OCI-LY1 (cell line): ENCODE measurements at regions not wholly inside any gene's neighbourhood (a gene's known extent, or its start where the extent isn't known, plus 50 kb on each side); places are given as distances from the start of the nearest gene placed in this dataset.

Experiments used
- H2AFZ ChIP-seq: fragments of 200-600 bp; sonication (generic), shearing (Covaris generic); 2 replicates; pipeline ENCODE4 v1.6.0; 2014; ENCODE audit warnings: antibody characterized with exemption, mild to moderate bottlenecking, low read length
- H3F3A ChIP-seq: fragments of 200-600 bp; sonication (generic), shearing (Covaris generic); 2 replicates; pipeline ENCODE4 v1.6.0; 2014; ENCODE audit warnings: mild to moderate bottlenecking, antibody characterized with exemption, low read length, moderate library complexity; ENCODE audit not compliant: insufficient read depth
- H3K27ac ChIP-seq: fragments of 200-600 bp; sonication (generic); 2 replicates; pipeline ENCODE4 v1.5.1; 2014; ENCODE audit warnings: low read length, mixed run types, mild to moderate bottlenecking, low read depth; ENCODE audit not compliant: poor library complexity, severe bottlenecking
- H3K27me3 ChIP-seq: fragments of 200-600 bp; sonication (generic); 2 replicates; pipeline ENCODE4 v1.6.0; 2014; ENCODE audit warnings: antibody characterized with exemption, mild to moderate bottlenecking, low read length, moderate library complexity; ENCODE audit not compliant: insufficient read depth
- H3K36me3 ChIP-seq: fragments of 200-600 bp; sonication (generic); 2 replicates; pipeline ENCODE4 v1.6.1; 2014; ENCODE audit warnings: mild to moderate bottlenecking, antibody characterized with exemption, low read length, moderate library complexity, mixed read lengths; ENCODE audit not compliant: insufficient read depth
- H3K4me1 ChIP-seq: fragments of 200-600 bp; sonication (generic); 2 replicates; pipeline ENCODE4 v1.5.1; 2014; ENCODE audit warnings: mild to moderate bottlenecking, low read length, moderate library complexity; ENCODE audit not compliant: insufficient read depth, severe bottlenecking
- H3K4me2 ChIP-seq: fragments of 200-600 bp; sonication (generic), shearing (Covaris generic); 2 replicates; pipeline ENCODE4 v1.6.1; 2014; ENCODE audit warnings: low read length
- H3K4me3 ChIP-seq: fragments of 200-600 bp; sonication (generic); 2 replicates; pipeline ENCODE4 v1.5.1; 2014; ENCODE audit warnings: low read length, low read depth, mild to moderate bottlenecking, mixed read lengths; ENCODE audit not compliant: poor library complexity, severe bottlenecking
- H3K79me2 ChIP-seq: fragments of 200-600 bp; shearing (Covaris generic); 2 replicates; pipeline ENCODE4 v1.6.1; 2016; ENCODE audit warnings: mixed run types, low read length, mixed read lengths; ENCODE audit not compliant: insufficient read depth
- H3K9ac ChIP-seq: fragments of 200-600 bp; sonication (generic), shearing (Covaris generic); 2 replicates; pipeline ENCODE4 v1.6.1; 2014; ENCODE audit warnings: mild to moderate bottlenecking, low read length, mixed read lengths
- H3K9me2 ChIP-seq: fragments of 200-600 bp; sonication (generic), shearing (Covaris generic); 2 replicates; pipeline ENCODE4 v1.6.1; 2014; ENCODE audit warnings: low read depth, mild to moderate bottlenecking, low read length, mixed read lengths
- H3K9me3 ChIP-seq: fragments of 200-600 bp; shearing (Covaris generic); 2 replicates; pipeline ENCODE4 v1.6.1; 2014; ENCODE audit warnings: low read length, mixed read lengths
- H4K20me1 ChIP-seq: fragments of 200-600 bp; sonication (generic), shearing (Covaris generic); 2 replicates; pipeline ENCODE4 v1.6.0; 2016; ENCODE audit warnings: mild to moderate bottlenecking, low read length; ENCODE audit not compliant: insufficient read depth
- CTCF ChIP-seq: fragments of 200-600 bp; sonication (generic), shearing (Covaris generic); IDR thresholded peaks from 2 replicates; pipeline ENCODE4 v1.5.1; 2017; ENCODE audit warnings: mild to moderate bottlenecking, antibody characterized with exemption, low read length, moderate library complexity, mixed read lengths
- EZH2 ChIP-seq: fragments of 200-600 bp; sonication (generic), shearing (Covaris generic); IDR thresholded peaks from 2 replicates; pipeline ENCODE4 v1.8.0; 2017; ENCODE audit warnings: borderline replicate concordance, mixed run types, mild to moderate bottlenecking, antibody characterized with exemption, low read length, moderate library complexity, mixed read lengths

- Histone ChIP-seq H3K27me3 (no peaks in the 10 kb centered on the region), H3K9me3 (no peaks in the 10 kb centered on the region), H2AFZ (no peak overlapping the region), H4K20me1 (no peaks in the 10 kb centered on the region), H3K79me2 (no peaks in the 10 kb centered on the region), H3K4me3 (no peak overlapping the region), H3K4me1 (no peaks in the 10 kb centered on the region), H3K4me2 (no peak overlapping the region), H3K27ac (no peak overlapping the region), H3K9me2 (no peaks in the 10 kb centered on the region), H3K36me3 (no peaks in the 10 kb centered on the region), H3K9ac (no peak overlapping the region), H3F3A (no peaks in the 10 kb centered on the region; the same call in 1 of the 2 replicates)
- TF ChIP-seq EZH2 (no peak), CTCF (no peak)
These were observed 78.3 kb upstream of the THSD7A start for GRCh38 chr7:11910253-11910652.

- no peaks in the 10 kb centered on the region; the same call in 1 of the 2 replicates for H3F3A ChIP-seq
- H3K4me2 ChIP-seq = no peak overlapping the region
- H3K36me3 ChIP-seq = no peaks in the 10 kb centered on the region
- H3K9me3 ChIP-seq = no peaks in the 10 kb centered on the region
- H3K9me2 ChIP-seq = no peaks in the 10 kb centered on the region
- TF ChIP-seq EZH2 (no peak), CTCF (no peak)
- no peaks in the 10 kb centered on the region for H3K4me1 ChIP-seq
- H3K79me2 ChIP-seq = no peaks in the 10 kb centered on the region
- no peak overlapping the region for H3K4me3 ChIP-seq
- no peak overlapping the region for H2AFZ ChIP-seq
- H3K9ac ChIP-seq = no peak overlapping the region
- H3K27me3 ChIP-seq = no peaks in the 10 kb centered on the region
- H3K27ac ChIP-seq = no peak overlapping the region
- H4K20me1 ChIP-seq = no peaks in the 10 kb centered on the region
These were observed 79.9 kb upstream of the THSD7A start for GRCh38 chr7:11911900-11912299.

GRCh38 chr7:11914645-11915044 lies 82.6 kb upstream of the THSD7A start:
- H3K36me3 ChIP-seq = no peaks in the 10 kb centered on the region
- no peaks in the 10 kb centered on the region for H3K4me1 ChIP-seq
- no peak overlapping the region for H3K4me3 ChIP-seq
- no peak overlapping the region for H3K27ac ChIP-seq
- H3K9me3 ChIP-seq = no peaks in the 10 kb centered on the region
- no peak overlapping the region for H3K9ac ChIP-seq
- no peaks in the 10 kb centered on the region for H4K20me1 ChIP-seq
- no peak overlapping the region for H2AFZ ChIP-seq
- no peaks in the 10 kb centered on the region for H3K79me2 ChIP-seq
- no peaks in the 10 kb centered on the region for H3K27me3 ChIP-seq
- no peaks in the 10 kb centered on the region for H3K9me2 ChIP-seq
- no peaks in the 10 kb centered on the region for H3F3A ChIP-seq
- TF ChIP-seq CTCF (no peak), EZH2 (no peak)
- no peak overlapping the region for H3K4me2 ChIP-seq
